ENCODE measurements at regions not wholly inside any gene's neighbourhood (a gene's known extent, or its start where the extent isn't known, plus 50 kb on each side); places are given as distances from the start of the nearest gene placed in this dataset.

GRCh38 chr3:159936541-159936940 is 52.1 kb upstream of the IL12A start:
- TF ChIP-seq POLR2AphosphoS5 (IDR thresholded peaks at IDR 0.05; ENCODE audit: borderline replicate concordance, low read depth, low read length), result no peak
- no peak for TF ChIP-seq FOXP2 (optimal IDR thresholded peaks at IDR 0.05; ENCODE audit: control extremely low read depth, extremely low read length, insufficient read depth)
- no peak for TF ChIP-seq EZH2 (IDR thresholded peaks at IDR 0.05)

Data from SK-N-MC (cell line).